Prostate gland (tissue), 2 donors: ENCODE measurements at regions not wholly inside any gene's neighbourhood (a gene's known extent, or its start where the extent isn't known, plus 50 kb on each side); places are given as distances from the start of the nearest gene placed in this dataset.
"Not testable (repeated sequence)": the region's sequence is repeated elsewhere in the genome, so short reads cannot be mapped to it uniquely, and the experiment has no call there.

Experiments used
- DNase-seq: peaks from one replicate; pipeline ENCODE4 v3.0.0-alpha.2; 2019; ENCODE audit warnings: low spot score
- H3K27ac ChIP-seq, 2 donors: fragments of 200-600 bp; sonication (generic); 2 replicates each; pipeline ENCODE4 v1.5.1; 2017 to 2019
- H3K27me3 ChIP-seq: fragments of 200-600 bp; sonication (generic); replicated peaks from 2 replicates; pipeline ENCODE4 v1.5.1; 2019; ENCODE audit not compliant: insufficient read depth
- H3K36me3 ChIP-seq, 2 donors: fragments of 200-600 bp; sonication (generic); 1 replicate in 1 of 2; 2 replicates in 1 of 2; pipeline versions ENCODE4 v1.5.1 to v1.8.1; 2017 to 2019
- H3K4me1 ChIP-seq: fragments of 200-600 bp; sonication (generic); replicated peaks from 2 replicates; pipeline ENCODE4 v1.5.1; 2019
- H3K4me3 ChIP-seq, 2 donors: fragments of 200-600 bp; sonication (generic); 2 replicates each; pipeline ENCODE4 v1.5.1; 2017 to 2019
- H3K9me3 ChIP-seq: fragments of 200-600 bp; sonication (generic); 2 replicates; pipeline ENCODE4 v1.5.1; 2017
- CTCF ChIP-seq, 4 experiments: fragments of 200-600 bp in 2 of 4; fragments of 450-650 bp in 2 of 4; sonication (generic) in 2 of 4; IDR thresholded peaks; 1 replicate in 3 of 4; 2 replicates in 1 of 4; pipeline ENCODE4 v1.5.1; 2016 to 2019; ENCODE audit warnings: antibody characterized with exemption in 4 of 4, mild to moderate bottlenecking in 2 of 4, moderate library complexity in 2 of 4
- POLR2A ChIP-seq: fragments of 450-650 bp; IDR thresholded peaks from one replicate; pipeline ENCODE4 v1.6.1; 2016; ENCODE audit warnings: antibody characterized with exemption, mild to moderate bottlenecking
- POLR2AphosphoS5 ChIP-seq: sonication (generic); formaldehyde crosslinking; IDR thresholded peaks from one replicate; pipeline ENCODE4 v1.6.1; 2017; ENCODE audit warnings: antibody characterized with exemption
- WGBS: methylation state at CpG from one replicate; pipeline ENCODE4 v1.1.5; 2018; 5-methylcytosine and 5-hydroxymethylcytosine counted together
- intact Hi-C: fragments of 100-400 bp; cut with DNase I; formaldehyde crosslinking; loops from one replicate; pipeline ENCODE4 v1.14.2; 2022

- H3K4me1 ChIP-seq = no peaks in the 10 kb centered on the region
- H3K27me3 ChIP-seq = no peaks in the 10 kb centered on the region
- H3K9me3 ChIP-seq = no peaks in the 10 kb centered on the region
- H3K36me3 ChIP-seq = no peaks in the 10 kb centered on the region
- intact Hi-C loops = no loop called here
- TF ChIP-seq CTCF (IDR thresholded peaks at IDR 0.05) = no peak
- no peak for TF ChIP-seq POLR2A
- no peak for TF ChIP-seq POLR2AphosphoS5
- no peak overlapping the region for H3K4me3 ChIP-seq
- WGBS = 50% methylated on average over 4 of the region's 4 CpGs
- no peak for DNase-seq
- H3K27ac ChIP-seq = no peak overlapping the region
Observed at GRCh38 chr18:2240311-2240705, 331.0 kb downstream of the METTL4 start.

GRCh38 chr18:2244641-2245040 lies 326.7 kb downstream of the METTL4 start:
- TF ChIP-seq CTCF (IDR thresholded peaks at IDR 0.05) (no peak), POLR2A (no peak), POLR2AphosphoS5 (no peak)
- H3K9me3 ChIP-seq = no peaks in the 10 kb centered on the region
- DNase-seq = no peak
- intact Hi-C loops = no loop called here
- H3K27me3 ChIP-seq = no peaks in the 10 kb centered on the region
- H3K4me3 ChIP-seq = no peak overlapping the region
- H3K36me3 ChIP-seq = no peaks in the 10 kb centered on the region
- H3K4me1 ChIP-seq = no peaks in the 10 kb centered on the region
- H3K27ac ChIP-seq = no peak overlapping the region

- H3K27ac ChIP-seq, H3K4me3 ChIP-seq, DNase-seq, intact Hi-C loops, H3K4me1 ChIP-seq, H3K36me3 ChIP-seq, H3K9me3 ChIP-seq, H3K27me3 ChIP-seq: not testable (repeated sequence)
- WGBS = 91% methylated on average over 19 of the region's 19 CpGs
Observed at GRCh38 chr18:2247101-2247500, 324.2 kb downstream of the METTL4 start.

- 48% methylated on average over 3 of the region's 3 CpGs for WGBS
- H3K27me3 ChIP-seq = no peaks in the 10 kb centered on the region
- intact Hi-C loops = no loop called here
- no peaks in the 10 kb centered on the region for H3K36me3 ChIP-seq
- TF ChIP-seq POLR2A (no peak), POLR2AphosphoS5 (no peak), CTCF (IDR thresholded peaks at IDR 0.05) (no peak)
- H3K4me3 ChIP-seq = no peak overlapping the region
- DNase-seq = no peak
- no peaks in the 10 kb centered on the region for H3K9me3 ChIP-seq
- no peak overlapping the region for H3K27ac ChIP-seq
- H3K4me1 ChIP-seq = no peaks in the 10 kb centered on the region
Observed at GRCh38 chr18:2254977-2255376, 316.3 kb downstream of the METTL4 start.

- intact Hi-C loops = no loop called here
- DNase-seq = no peak
- WGBS = 100% methylated on average over 1 of the region's 1 CpG
Observed at GRCh38 chr18:2256577-2256976, 314.7 kb downstream of the METTL4 start.

More at GRCh38 chr18:2256577-2256976, 314.7 kb downstream of the METTL4 start:
- Histone ChIP-seq H3K27me3 (no peaks in the 10 kb centered on the region), H3K9me3 (no peaks in the 10 kb centered on the region), H3K36me3 (no peaks in the 10 kb centered on the region), H3K27ac (no peak overlapping the region), H3K4me1 (no peaks in the 10 kb centered on the region), H3K4me3 (no peak overlapping the region)
- TF ChIP-seq CTCF (IDR thresholded peaks at IDR 0.05) (no peak), POLR2AphosphoS5 (no peak), POLR2A (no peak)
